ENCODE measurements at regions not wholly inside any gene's neighbourhood (a gene's known extent, or its start where the extent isn't known, plus 50 kb on each side); places are given as distances from the start of the nearest gene placed in this dataset.

DNA sequence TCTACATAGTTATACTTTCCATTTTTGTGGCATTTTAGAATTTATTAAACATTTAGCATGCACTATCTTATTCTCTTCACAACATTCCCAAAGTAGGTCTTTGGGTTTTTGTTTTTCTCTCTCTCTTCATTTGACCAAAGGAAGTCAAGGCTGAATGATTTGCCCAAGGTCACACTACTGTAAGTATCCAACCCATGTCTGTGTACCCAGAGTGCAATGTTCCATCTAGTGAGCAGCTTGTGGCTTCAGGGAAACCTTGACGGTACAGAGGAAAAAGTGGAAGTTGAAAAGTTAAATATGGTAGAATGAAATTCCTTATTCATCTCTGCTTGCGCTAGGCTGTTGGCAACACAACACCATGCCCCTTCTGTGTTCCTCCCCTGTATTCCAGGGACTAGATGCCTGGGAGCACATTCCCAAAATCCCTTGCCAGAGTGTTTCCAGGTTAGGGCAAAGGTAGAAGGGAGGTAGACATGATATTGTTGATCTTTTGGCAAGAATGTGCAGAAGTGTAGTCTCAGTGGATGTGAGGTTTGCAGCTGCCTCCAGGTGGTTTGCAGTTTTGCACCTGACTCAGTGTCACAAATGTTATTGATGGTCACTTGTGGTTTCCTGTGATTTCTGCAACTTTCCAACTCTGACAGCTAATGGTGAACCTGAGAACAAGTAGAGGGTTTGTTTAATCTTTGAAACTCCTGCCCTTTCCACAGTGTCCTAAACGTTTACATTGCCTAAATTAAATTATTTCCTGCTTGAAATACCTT, 196.7 kb downstream of the RMST start:
- no peak overlapping the region for H3K4me2 ChIP-seq (replicated peaks; ENCODE audit: extremely low read depth, low read length, poor library complexity, severe bottlenecking)

GRCh38 chr12:97666263-97666662, 203.7 kb downstream of the RMST start:
- Mint-ChIP-seq H3K27ac (no peak overlapping the region), H3K36me3 (no peaks in the 10 kb centered on the region), H3K4me3 (no peak overlapping the region), H3K27me3 (ENCODE audit: low read depth in 3 of 3) (peaks cover 0 to 2% (median 1%) of the 10 kb centered on the region in 3 donors), H3K9me3 (peaks cover 5 to 17% (median 8%) of the 10 kb centered on the region in 7 donors), H3K4me1 (no peaks in the 10 kb centered on the region)
- Histone ChIP-seq H2AFZ (ENCODE audit: insufficient read depth, low read depth, low read length, poor library complexity, severe bottlenecking) (no peak overlapping the region), H3K4me3 (replicated peaks in 1 of 3; ENCODE audit: low read depth in 2 of 3, low read length in 3 of 3) (no peak overlapping the region), H4K20me1 (ENCODE audit: insufficient read depth, low read length) (no peaks in the 10 kb centered on the region), H3K36me3 (replicated peaks in 1 of 2; ENCODE audit: control insufficient read depth in 1 of 2, insufficient read depth in 2 of 2, low read length in 2 of 2) (no peaks in the 10 kb centered on the region), H3K27ac (ENCODE audit: low read depth in 1 of 2, low read length in 2 of 2) (no peak overlapping the region), H3K4me2 (replicated peaks; ENCODE audit: extremely low read depth, low read length, poor library complexity, severe bottlenecking) (no peak overlapping the region), H3K27me3 (ENCODE audit: control insufficient read depth in 2 of 2, insufficient read depth in 2 of 2, low read length in 2 of 2) (no peaks in the 10 kb centered on the region), H3K4me1 (ENCODE audit: control insufficient read depth in 1 of 2, insufficient read depth in 2 of 2, low read length in 2 of 2) (no peaks in the 10 kb centered on the region), H3K9ac (ENCODE audit: insufficient read depth, low read length, poor library complexity, severe bottlenecking) (no peak overlapping the region), H3K9me3 (replicated peaks in 1 of 2; ENCODE audit: control insufficient read depth in 1 of 2, insufficient read depth in 1 of 2, low read length in 2 of 2) (peaks cover 5 to 13% of the 10 kb centered on the region in 2 donors), H3K79me2 (ENCODE audit: insufficient read depth, low read length) (no peaks in the 10 kb centered on the region)
- TF ChIP-seq CTCF (IDR thresholded peaks at IDR 0.05), result no peak
- DNase-seq, result no peak
- intact Hi-C loops (cut with micrococcal nuclease), result no loop called here
- WGBS (ENCODE audit: insufficient coverage), result 10% methylated on average over 3 of the region's 4 CpGs

More for the DNA sequence above, 196.7 kb downstream of the RMST start:
- Mint-ChIP-seq H3K4me1 (no peaks in the 10 kb centered on the region), H3K27me3 (ENCODE audit: low read depth in 3 of 3) (no peaks in the 10 kb centered on the region), H3K27ac (no peak overlapping the region), H3K4me3 (no peak overlapping the region), H3K9me3 (peaks cover 4 to 22% (median 10%) of the 10 kb centered on the region in 7 donors), H3K36me3 (no peaks in the 10 kb centered on the region)
- H3K27me3 ChIP-seq (ENCODE audit: control insufficient read depth in 2 of 2, insufficient read depth in 2 of 2, low read length in 2 of 2), result no peaks in the 10 kb centered on the region
- no CpG with 5 or more reads among the region's 3 CpGs for WGBS (ENCODE audit: insufficient coverage)
- no peak overlapping the region for H2AFZ ChIP-seq (ENCODE audit: insufficient read depth, low read depth, low read length, poor library complexity, severe bottlenecking)
- H3K36me3 ChIP-seq (replicated peaks in 1 of 2; ENCODE audit: control insufficient read depth in 1 of 2, insufficient read depth in 2 of 2, low read length in 2 of 2), result no peaks in the 10 kb centered on the region
- no peak overlapping the region for H3K9ac ChIP-seq (ENCODE audit: insufficient read depth, low read length, poor library complexity, severe bottlenecking)
- TF ChIP-seq CTCF (IDR thresholded peaks at IDR 0.05), result no peak
- no peak overlapping the region for H3K27ac ChIP-seq (ENCODE audit: low read depth in 1 of 2, low read length in 2 of 2)
- intact Hi-C loops (cut with micrococcal nuclease), result no loop called here
- H3K4me3 ChIP-seq (replicated peaks in 1 of 3; ENCODE audit: low read depth in 2 of 3, low read length in 3 of 3), result no peak overlapping the region
- DNase-seq, result no peak
- H3K79me2 ChIP-seq (ENCODE audit: insufficient read depth, low read length), result no peaks in the 10 kb centered on the region
- no peaks in the 10 kb centered on the region for H3K4me1 ChIP-seq (ENCODE audit: control insufficient read depth in 1 of 2, insufficient read depth in 2 of 2, low read length in 2 of 2)
- no peaks in the 10 kb centered on the region for H4K20me1 ChIP-seq (ENCODE audit: insufficient read depth, low read length)
- H3K9me3 ChIP-seq (replicated peaks in 1 of 2; ENCODE audit: control insufficient read depth in 1 of 2, insufficient read depth in 1 of 2, low read length in 2 of 2), result peaks cover 12 to 17% of the 10 kb centered on the region in 2 donors
